H1 (cell line): ENCODE measurements at regions not wholly inside any gene's neighbourhood (a gene's known extent, or its start where the extent isn't known, plus 50 kb on each side); places are given as distances from the start of the nearest gene placed in this dataset.

Experiments used
- BRCA1 ChIP-seq: IDR thresholded peaks from 2 replicates; pipeline ENCODE4 v1.6.1; 2012; ENCODE audit warnings: low read depth, low read length, improper control_type of control experiment
- JUN ChIP-seq: IDR thresholded peaks from 2 replicates; pipeline ENCODE4 v1.6.1; 2011; ENCODE audit warnings: low read depth, mild to moderate bottlenecking, improper control_type of control experiment, low read length
- TEAD4 ChIP-seq: IDR thresholded peaks from 2 replicates; pipeline ENCODE4 v1.6.1; 2012; ENCODE audit warnings: low read depth, low read length, inconsistent platforms, mixed read lengths
- ZNF274 ChIP-seq: IDR thresholded peaks from 2 replicates; pipeline ENCODE4 v1.7.0; 2012; ENCODE audit warnings: low read length, borderline replicate concordance; ENCODE audit errors: extremely low read depth
- TF ChIP-seq, protein P1 (sequence below): IDR thresholded peaks from 2 replicates; pipeline ENCODE4 v1.6.1; 2012; ENCODE audit warnings: inconsistent platforms

DNA sequence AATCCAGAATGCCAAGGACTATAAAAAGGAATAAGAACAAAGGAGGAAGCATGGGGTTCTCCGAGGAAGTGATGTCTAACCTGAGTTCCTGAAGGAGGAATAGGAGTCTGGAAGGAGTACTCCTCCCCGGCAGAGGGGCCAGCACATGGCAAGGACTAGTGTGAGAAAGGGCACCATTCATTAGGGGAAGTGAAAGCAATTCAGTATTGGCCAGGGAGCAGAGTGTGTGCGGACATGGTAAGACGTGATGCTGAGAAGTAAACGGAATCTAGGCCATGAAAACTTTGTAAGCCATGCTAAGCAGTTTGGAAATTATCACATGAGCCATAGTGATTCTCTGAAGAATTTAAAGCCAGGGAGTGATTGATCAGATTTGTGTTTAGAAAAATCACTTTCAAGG is 218.9 kb upstream of the PRDM1 start (continued):
- TF ChIP-seq, protein P1, sequence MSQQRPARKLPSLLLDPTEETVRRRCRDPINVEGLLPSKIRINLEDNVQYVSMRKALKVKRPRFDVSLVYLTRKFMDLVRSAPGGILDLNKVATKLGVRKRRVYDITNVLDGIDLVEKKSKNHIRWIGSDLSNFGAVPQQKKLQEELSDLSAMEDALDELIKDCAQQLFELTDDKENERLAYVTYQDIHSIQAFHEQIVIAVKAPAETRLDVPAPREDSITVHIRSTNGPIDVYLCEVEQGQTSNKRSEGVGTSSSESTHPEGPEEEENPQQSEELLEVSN = no peak
- TF ChIP-seq JUN = no peak
- no peak for TF ChIP-seq TEAD4
- no peak for TF ChIP-seq ZNF274
- TF ChIP-seq BRCA1 = no peak
